ENCODE measurements at regions not wholly inside any gene's neighbourhood (a gene's known extent, or its start where the extent isn't known, plus 50 kb on each side); places are given as distances from the start of the nearest gene placed in this dataset.

- intact Hi-C loops (cut with micrococcal nuclease) (no loop called here), dilution Hi-C loops (cut with HindIII; ENCODE audit: low sequenced_read_pairs, unreplicated experiment) (no loop called here), in situ Hi-C loops (cut with MboI; ENCODE audit: low sequenced_read_pairs) (no loop called here)
- Histone ChIP-seq H3K36me3 (ENCODE audit: control insufficient read depth, insufficient read depth, low read length) (no peaks in the 10 kb centered on the region), H3K9me1 (ENCODE audit: insufficient read depth, low read length) (no peaks in the 10 kb centered on the region), H3K4ac (ENCODE audit: low read depth, low read length) (no peak overlapping the region), H2AK9ac (replicated peaks; ENCODE audit: low read depth, low read length, poor library complexity) (no peak overlapping the region), H2AFZ (replicated peaks; ENCODE audit: low read length, poor library complexity) (no peak overlapping the region), H4K8ac (ENCODE audit: low read depth in 2 of 2, low read length in 2 of 2) (no peak overlapping the region), H3K27me3 (ENCODE audit: control insufficient read depth, insufficient read depth, low read length) (no peaks in the 10 kb centered on the region), H4K20me1 (ENCODE audit: insufficient read depth, low read length) (no peaks in the 10 kb centered on the region), H3K18ac (ENCODE audit: low read depth, low read length) (no peak overlapping the region), H2BK120ac (ENCODE audit: low read depth, low read length) (no peak overlapping the region), H3K27ac (ENCODE audit: insufficient read depth, low read length) (no peak overlapping the region), H3K9ac (ENCODE audit: low read depth, low read length) (no peak overlapping the region), H2BK20ac (ENCODE audit: low read depth, low read length) (no peak overlapping the region), H3K56ac (ENCODE audit: extremely low read depth, insufficient read depth, low read length) (no peak overlapping the region), H3K4me2 (ENCODE audit: low read depth, low read length) (no peak overlapping the region), H3K79me1 (ENCODE audit: low read depth in 1 of 2, low read length in 2 of 2) (no peaks in the 10 kb centered on the region), H4K5ac (ENCODE audit: low read depth, low read length) (no peak overlapping the region), H3K23ac (ENCODE audit: low read depth, low read length) (no peak overlapping the region), H3K4me1 (ENCODE audit: control insufficient read depth, insufficient read depth, low read length) (no peaks in the 10 kb centered on the region), H3K4me3 (ENCODE audit: insufficient read depth, low read depth, low read length) (no peak overlapping the region), H2BK15ac (ENCODE audit: low read depth, low read length) (no peak overlapping the region), H2AK5ac (ENCODE audit: low read depth, low read length) (no peak overlapping the region), H3K14ac (replicated peaks; ENCODE audit: low read depth, low read length) (no peak overlapping the region), H2BK5ac (ENCODE audit: low read depth, low read length, poor library complexity, severe bottlenecking) (no peak overlapping the region), H3K9me3 (ENCODE audit: control insufficient read depth, insufficient read depth, low read length) (no peaks in the 10 kb centered on the region), H4K91ac (ENCODE audit: insufficient read depth, low read depth, low read length) (no peak overlapping the region)
- ChIA-PET CTCF (interaction anchor here (1.1 kb wide), 1 partner anchor 10 kb away, joined by 3 read pairs; no protein-coding TSS in a partner anchor), POLR2A (ENCODE audit: unreplicated experiment) (no interaction called here)
- WGBS, 2 experiments (ENCODE audit: extremely low coverage in 2 of 2, insufficient read length in 1 of 2) = no CpG with 5 or more reads among the region's 4 CpGs
- no peak for TF ChIP-seq POLR2A (IDR thresholded peaks at IDR 0.05; ENCODE audit: low read depth, low read length)
- TF ChIP-seq CEBPB (IDR thresholded peaks at IDR 0.05; ENCODE audit: low read depth, low read length) = no peak
- no peak for TF ChIP-seq SMC3 (IDR thresholded peaks at IDR 0.05; ENCODE audit: low read depth, low read length)
- no peak for TF ChIP-seq USF2 (IDR thresholded peaks at IDR 0.05; ENCODE audit: low read depth, low read length)
- no peak for TF ChIP-seq ELK1 (IDR thresholded peaks at IDR 0.05; ENCODE audit: borderline replicate concordance, low read depth, low read length)
- no peak for TF ChIP-seq BHLHE40 (IDR thresholded peaks at IDR 0.05; ENCODE audit: low read depth, low read length)
- no peak for TF ChIP-seq MXI1 (IDR thresholded peaks at IDR 0.05; ENCODE audit: borderline replicate concordance, low read depth, low read length)
- TF ChIP-seq MAFK (IDR thresholded peaks at IDR 0.05; ENCODE audit: low read depth, low read length) = no peak
- TF ChIP-seq MAZ (IDR thresholded peaks at IDR 0.05; ENCODE audit: borderline replicate concordance, low read depth, low read length) = no peak
- no peak for TF ChIP-seq FOS (IDR thresholded peaks at IDR 0.05; ENCODE audit: low read depth, low read length)
- no peak for TF ChIP-seq RCOR1 (IDR thresholded peaks at IDR 0.05; ENCODE audit: insufficient replicate concordance, low read length)
- no peak for TF ChIP-seq CHD1 (IDR thresholded peaks at IDR 0.05; ENCODE audit: low read depth, low read length)
- TF ChIP-seq RAD21 (IDR thresholded peaks at IDR 0.05; ENCODE audit: low read length) = no peak
- BruUV-seq (replicated peaks) = no TSS peak
- no peak for DNase-seq
- no peak for ATAC-seq (ENCODE audit: low read depth)
Observed at GRCh38 chr14:36450550-36450949, 69.5 kb downstream of the NKX2-1 start.
